ENCODE measurements at regions not wholly inside any gene's neighbourhood (a gene's known extent, or its start where the extent isn't known, plus 50 kb on each side); places are given as distances from the start of the nearest gene placed in this dataset.

GRCh38 chr12:126770188-126770587 lies 1496.8 kb upstream of the TMEM132C start:
- Histone ChIP-seq H3K79me2 (ENCODE audit: insufficient read depth, low read depth, low read length) (no peaks in the 10 kb centered on the region), H2AFZ (ENCODE audit: low read length) (no peak overlapping the region), H3K4me3 (ENCODE audit: low read depth, low read length, poor library complexity, severe bottlenecking) (no peak overlapping the region), H4K20me1 (ENCODE audit: insufficient read depth, low read length) (no peaks in the 10 kb centered on the region), H3K4me2 (ENCODE audit: low read length) (no peak overlapping the region), H3K9me3 (ENCODE audit: low read length) (no peaks in the 10 kb centered on the region), H3K36me3 (ENCODE audit: insufficient read depth, low read length) (no peaks in the 10 kb centered on the region), H3K9me2 (ENCODE audit: insufficient read depth, low read length) (no peaks in the 10 kb centered on the region), H3K27ac (ENCODE audit: low read depth, low read length, poor library complexity, severe bottlenecking) (no peak overlapping the region), H3K4me1 (ENCODE audit: insufficient read depth, low read length, poor library complexity, severe bottlenecking) (no peaks in the 10 kb centered on the region)
- BruUV-seq (replicated peaks) = no TSS peak
- intact Hi-C loops (cut with micrococcal nuclease; ENCODE audit: unreplicated experiment) = no loop called here
- ChIA-PET CTCF (ENCODE audit: unreplicated experiment) (no interaction called here), POLR2A (no interaction called here)
- TF ChIP-seq EZH2phosphoT487 (IDR thresholded peaks at IDR 0.05; ENCODE audit: borderline replicate concordance, low read depth, low read length) (no peak), CTCF (conservative IDR thresholded peaks at IDR 0.05; ENCODE audit: low read length) (no peak)
- no peak for DNase-seq (ENCODE audit: low spot score)

GRCh38 chr12:126772171-126772864 lies 1494.7 kb upstream of the TMEM132C start:
- Histone ChIP-seq H3K9me2 (ENCODE audit: insufficient read depth, low read length) (no peaks in the 10 kb centered on the region), H3K4me3 (ENCODE audit: low read depth, low read length, poor library complexity, severe bottlenecking) (no peak overlapping the region), H3K27ac (ENCODE audit: low read depth, low read length, poor library complexity, severe bottlenecking) (no peak overlapping the region), H3K79me2 (ENCODE audit: insufficient read depth, low read depth, low read length) (no peaks in the 10 kb centered on the region), H3K36me3 (ENCODE audit: insufficient read depth, low read length) (no peaks in the 10 kb centered on the region), H3K4me1 (ENCODE audit: insufficient read depth, low read length, poor library complexity, severe bottlenecking) (no peaks in the 10 kb centered on the region), H2AFZ (ENCODE audit: low read length) (peak overlapping the region; percentile 69; the same call in 1 of the 2 replicates), H3K4me2 (ENCODE audit: low read length) (peak overlapping the region; percentile 25; the same call in 1 of the 2 replicates), H3K9me3 (ENCODE audit: low read length) (no peaks in the 10 kb centered on the region), H4K20me1 (ENCODE audit: insufficient read depth, low read length) (no peaks in the 10 kb centered on the region)
- CTCF ChIA-PET (ENCODE audit: unreplicated experiment) = no interaction called here
- POLR2A ChIA-PET = interaction anchor here (0.7 to 1.0 kb wide), 6 partner anchors 13 to 1769 kb away, joined by 3 to 5 read pairs (median 4); no protein-coding TSS in a partner anchor
- intact Hi-C loops (cut with micrococcal nuclease; ENCODE audit: unreplicated experiment) = no loop called here
- no TSS peak for BruUV-seq (replicated peaks)
- TF ChIP-seq EZH2phosphoT487 (IDR thresholded peaks at IDR 0.05; ENCODE audit: borderline replicate concordance, low read depth, low read length) (no peak), CTCF (conservative IDR thresholded peaks at IDR 0.05; ENCODE audit: low read length) (no peak)
- DNase-seq (ENCODE audit: low spot score) = no peak

GRCh38 chr12:126773012-126773411 lies 1494.0 kb upstream of the TMEM132C start:
- DNase-seq (ENCODE audit: low spot score) = no peak
- Histone ChIP-seq H3K4me2 (ENCODE audit: low read length) (no peak overlapping the region), H3K4me3 (ENCODE audit: low read depth, low read length, poor library complexity, severe bottlenecking) (no peak overlapping the region), H3K9me2 (ENCODE audit: insufficient read depth, low read length) (no peaks in the 10 kb centered on the region), H2AFZ (ENCODE audit: low read length) (no peak overlapping the region), H3K27ac (ENCODE audit: low read depth, low read length, poor library complexity, severe bottlenecking) (no peak overlapping the region), H3K36me3 (ENCODE audit: insufficient read depth, low read length) (no peaks in the 10 kb centered on the region), H4K20me1 (ENCODE audit: insufficient read depth, low read length) (no peaks in the 10 kb centered on the region), H3K4me1 (ENCODE audit: insufficient read depth, low read length, poor library complexity, severe bottlenecking) (no peaks in the 10 kb centered on the region), H3K9me3 (ENCODE audit: low read length) (no peaks in the 10 kb centered on the region), H3K79me2 (ENCODE audit: insufficient read depth, low read depth, low read length) (no peaks in the 10 kb centered on the region)
- no TSS peak for BruUV-seq (replicated peaks)
- intact Hi-C loops (cut with micrococcal nuclease; ENCODE audit: unreplicated experiment) = no loop called here
- ChIA-PET CTCF (ENCODE audit: unreplicated experiment) (no interaction called here), POLR2A (interaction anchor here (0.7 to 1.0 kb wide), 2 partner anchors 13 to 315 kb away, joined by 4 to 5 read pairs; no protein-coding TSS in a partner anchor)
- TF ChIP-seq CTCF (conservative IDR thresholded peaks at IDR 0.05; ENCODE audit: low read length) (no peak), EZH2phosphoT487 (IDR thresholded peaks at IDR 0.05; ENCODE audit: borderline replicate concordance, low read depth, low read length) (no peak)
